ENCODE measurements at regions not wholly inside any gene's neighbourhood (a gene's known extent, or its start where the extent isn't known, plus 50 kb on each side); places are given as distances from the start of the nearest gene placed in this dataset.

DNA sequence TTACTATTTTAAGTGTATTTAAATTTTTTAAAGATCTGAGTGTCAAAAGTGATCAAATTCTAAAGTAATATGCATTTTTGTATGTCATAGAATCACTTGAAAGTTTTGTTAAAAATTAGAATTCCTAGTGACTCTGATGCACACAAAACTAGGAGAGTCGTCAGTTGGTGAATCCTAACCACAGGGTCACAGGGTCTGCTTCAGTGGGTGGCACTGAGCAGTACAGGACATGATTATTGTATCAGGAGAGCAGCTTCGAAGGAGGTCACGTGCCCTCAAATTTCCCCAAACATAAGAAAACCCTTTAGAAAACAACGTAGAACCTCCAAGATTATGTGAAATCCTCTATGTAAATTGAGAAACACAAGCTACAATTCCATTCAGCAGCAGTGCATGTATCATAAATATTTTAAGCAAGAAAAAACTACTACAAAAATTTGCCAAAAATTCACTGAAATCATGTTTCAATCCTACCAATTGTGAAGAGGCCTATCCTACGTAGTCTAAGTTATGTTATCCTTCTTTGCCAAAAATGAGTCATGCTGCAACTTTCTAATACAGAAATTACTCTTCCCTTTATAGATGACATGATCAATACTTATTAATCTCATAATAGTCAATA, 323.6 kb downstream of the AASDHPPT start:
- DNase-seq (ENCODE audit: low spot score): no peak

- DNase-seq (ENCODE audit: low spot score): no peak
Observed at GRCh38 chr11:106403751-106404150, 326.3 kb downstream of the AASDHPPT start.

GRCh38 chr11:106409222-106409621, 331.8 kb downstream of the AASDHPPT start:
- DNase-seq (ENCODE audit: low spot score): no peak

- no peak for DNase-seq (ENCODE audit: low spot score)
Observed at GRCh38 chr11:106409671-106410070, 332.2 kb downstream of the AASDHPPT start.

- DNase-seq (ENCODE audit: low spot score): no peak
Observed at GRCh38 chr11:106410902-106411301, 333.4 kb downstream of the AASDHPPT start.

- no peak for DNase-seq (ENCODE audit: low spot score)
Observed at GRCh38 chr11:106413222-106413621, 335.8 kb downstream of the AASDHPPT start.

DNA sequence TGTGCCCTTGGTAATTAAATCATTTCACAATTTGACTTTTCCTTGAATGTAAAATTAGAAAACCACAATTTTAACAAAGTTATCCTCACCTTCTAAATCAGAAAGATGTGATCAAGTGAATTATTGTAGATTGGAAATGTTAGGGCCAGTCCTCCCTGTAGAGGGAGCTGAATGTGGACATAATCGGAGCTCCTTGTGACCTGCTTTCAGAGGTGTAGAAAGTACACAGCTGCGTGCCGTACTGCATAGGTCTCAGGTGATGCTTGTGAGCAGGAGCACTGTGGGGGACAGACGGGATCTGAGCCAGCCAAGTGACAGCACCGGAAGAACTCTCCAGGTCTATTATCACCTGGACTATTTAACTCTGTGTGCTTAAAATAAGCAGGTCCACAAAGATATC, 338.0 kb downstream of the AASDHPPT start:
- no peak for DNase-seq (ENCODE audit: low spot score)

DNA sequence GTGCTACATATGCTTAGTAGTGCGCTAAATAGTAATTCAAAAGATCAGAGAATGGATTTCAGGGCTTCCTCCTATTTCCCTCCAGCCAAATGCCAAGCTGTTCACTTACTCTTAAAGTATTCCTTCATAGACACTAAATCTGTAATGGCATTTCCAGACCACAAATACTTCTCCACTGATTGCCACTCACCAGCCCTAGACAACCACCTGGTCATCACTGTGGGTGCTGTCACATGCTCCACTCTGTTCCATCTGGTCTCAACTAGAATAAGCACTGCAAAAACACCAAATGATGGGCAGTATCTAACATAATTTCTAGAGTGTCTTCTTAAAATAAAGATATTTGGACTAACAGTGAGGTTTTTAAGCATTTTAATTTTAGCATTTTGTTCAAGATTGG, 341.3 kb downstream of the AASDHPPT start:
- DNase-seq (ENCODE audit: low spot score): no peak

DNA sequence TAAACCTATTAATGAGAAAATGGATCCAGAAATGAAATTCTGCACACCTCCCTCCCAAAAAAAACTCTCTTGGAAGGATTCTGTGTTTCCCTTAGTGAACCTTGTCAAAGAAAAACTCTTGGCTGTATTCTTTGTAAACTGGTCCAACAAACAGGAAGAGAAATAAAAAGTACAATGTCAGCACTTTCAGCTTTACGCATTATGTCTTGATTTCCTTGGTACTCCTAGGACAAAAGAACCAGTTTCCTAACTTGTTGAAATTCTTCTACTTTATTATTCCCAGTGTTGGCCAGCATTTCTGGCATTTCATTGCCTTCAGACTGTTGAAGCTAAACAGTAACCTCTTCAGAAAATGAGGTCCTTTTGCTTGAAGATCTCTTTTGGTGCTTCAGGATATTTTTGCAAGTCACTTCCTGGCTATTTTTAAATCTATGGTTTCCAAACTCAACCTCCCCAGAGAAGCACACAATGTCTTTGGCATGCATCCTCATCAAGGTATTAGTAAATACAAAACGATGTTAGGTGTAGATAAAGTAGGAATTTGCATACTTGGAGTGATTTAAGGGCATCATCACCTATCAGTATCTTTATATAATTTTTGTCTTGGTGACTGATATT, 342.7 kb downstream of the AASDHPPT start:
- DNase-seq (ENCODE audit: low spot score): no peak

DNA sequence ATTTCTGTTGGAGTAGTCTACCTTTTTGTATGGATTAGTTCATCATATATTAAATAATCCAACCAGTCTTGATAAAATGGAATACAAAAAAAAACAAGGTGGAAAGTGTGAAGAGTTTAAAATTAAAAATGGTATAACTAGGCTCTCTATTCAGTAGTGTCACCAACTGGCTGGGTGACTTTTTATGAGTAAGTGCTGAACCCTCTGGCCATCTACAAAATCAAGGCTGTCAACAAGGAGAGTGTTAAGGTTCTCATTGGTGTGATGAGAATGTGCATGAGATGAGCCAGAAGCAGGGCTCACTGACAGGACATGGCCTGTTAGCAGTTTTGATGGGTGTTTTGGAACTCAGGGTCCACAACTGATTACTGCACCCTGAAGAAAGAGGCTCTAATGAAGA, 343.2 kb downstream of the AASDHPPT start:
- no peak for DNase-seq (ENCODE audit: low spot score)

GRCh38 chr11:106421676-106422292, 344.3 kb downstream of the AASDHPPT start:
- no peak for DNase-seq (ENCODE audit: low spot score)

DNA sequence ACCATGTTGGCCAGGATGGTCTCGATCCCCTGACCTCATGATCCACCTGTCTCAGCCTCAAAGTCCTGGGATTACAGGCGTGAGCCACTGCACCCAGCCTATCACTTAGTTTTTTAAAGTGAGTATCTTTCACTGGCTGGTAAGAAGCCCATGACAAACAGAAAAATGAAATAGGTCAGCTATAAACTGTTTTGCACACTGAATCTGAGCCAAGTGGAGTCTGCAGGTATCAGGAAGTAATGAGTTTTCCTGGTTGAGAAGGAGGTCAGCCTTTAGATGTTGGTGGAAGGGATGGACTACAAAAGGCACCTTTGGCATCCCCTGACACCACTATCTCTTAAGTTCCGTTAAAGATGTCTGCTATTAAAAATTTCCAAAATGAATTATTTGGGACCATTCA, 345.1 kb downstream of the AASDHPPT start:
- no peak for DNase-seq (ENCODE audit: low spot score)

DNA sequence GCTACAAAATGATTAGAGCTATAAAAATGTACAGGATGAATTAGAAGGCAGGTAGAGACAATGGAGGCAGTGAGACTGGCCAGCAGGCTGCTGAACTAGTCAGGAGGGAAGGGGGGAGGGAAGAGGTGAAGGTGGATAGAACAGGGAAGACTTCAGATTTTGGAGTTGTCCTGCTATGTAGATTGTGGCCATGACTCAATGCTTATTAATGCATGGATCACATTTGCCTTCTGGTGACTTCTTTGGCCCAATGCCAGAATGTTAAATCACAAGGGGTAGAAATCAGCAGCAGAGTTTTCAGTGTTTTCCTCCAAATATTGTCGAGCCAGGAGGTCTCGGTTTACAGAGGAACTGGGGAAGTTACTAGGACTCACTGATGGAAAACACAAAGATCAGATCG, 346.6 kb downstream of the AASDHPPT start:
- peak; percentile 27 for DNase-seq (ENCODE audit: low spot score)

GRCh38 chr11:106425819-106426218, 348.4 kb downstream of the AASDHPPT start:
- DNase-seq (ENCODE audit: low spot score): no peak

GRCh38 chr11:106426696-106427095, 349.2 kb downstream of the AASDHPPT start:
- no peak for DNase-seq (ENCODE audit: low spot score)

DNA sequence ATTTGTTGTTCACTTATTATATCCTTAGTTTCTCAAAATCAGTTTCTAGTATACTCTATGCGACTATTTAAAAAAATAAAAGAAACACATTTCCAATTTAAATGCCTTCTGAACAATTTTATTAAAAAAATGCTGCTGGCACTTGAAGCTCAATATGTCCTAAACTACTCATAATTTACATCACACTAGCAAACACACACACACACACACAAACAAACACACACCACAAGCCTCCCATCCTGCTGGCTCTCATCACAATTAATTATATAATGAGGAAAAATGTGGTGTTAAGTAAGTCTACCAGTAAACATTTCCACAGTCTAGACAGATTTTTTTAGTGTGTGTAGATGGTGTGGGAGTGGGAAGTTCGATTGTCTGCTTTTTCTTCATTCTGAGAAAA, 350.3 kb downstream of the AASDHPPT start:
- DNase-seq (ENCODE audit: low spot score): no peak

DNA sequence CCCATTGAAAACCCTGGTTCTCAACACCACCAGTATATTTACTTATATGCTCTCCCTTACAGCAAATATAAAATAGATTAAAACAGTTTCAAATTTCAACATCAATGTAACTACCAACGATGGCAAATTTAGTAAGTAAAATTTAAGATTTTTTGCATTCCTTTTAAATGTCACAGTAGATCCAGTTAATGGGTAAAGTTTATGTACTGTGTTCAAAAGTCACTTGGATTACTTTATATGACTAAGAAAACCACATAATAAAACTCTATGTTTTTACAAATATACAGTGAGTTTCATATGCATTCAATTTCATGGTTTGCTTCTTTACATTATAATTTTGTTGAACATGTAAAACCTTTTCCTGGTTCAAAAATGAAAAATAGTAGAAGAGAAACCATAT, 364.6 kb downstream of the AASDHPPT start:
- no peak for DNase-seq (ENCODE audit: low spot score)

DNA sequence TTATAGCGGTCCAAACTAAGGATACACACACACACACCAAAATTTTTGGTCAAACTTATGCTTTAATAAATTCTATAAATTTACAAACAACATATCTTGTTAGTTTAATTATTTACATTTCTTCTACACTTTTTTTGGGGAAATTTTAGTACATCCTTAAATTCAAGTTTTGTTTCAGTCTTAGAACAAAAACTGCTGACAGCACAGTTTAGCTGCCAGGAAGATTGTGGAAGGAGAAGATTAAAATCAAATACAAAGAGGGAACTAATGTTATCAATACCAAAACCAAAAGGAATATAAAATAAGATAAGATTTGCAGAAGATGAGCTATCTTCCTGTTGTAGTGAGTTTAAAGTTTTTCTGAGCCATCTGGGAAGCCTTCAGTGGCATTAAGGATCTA, 368.8 kb downstream of the AASDHPPT start:
- no peak for DNase-seq (ENCODE audit: low spot score)

- DNase-seq (ENCODE audit: low spot score): no peak
Observed at GRCh38 chr11:106446955-106447354, 369.5 kb downstream of the AASDHPPT start.

GRCh38 chr11:106447631-106448191, 370.2 kb downstream of the AASDHPPT start:
- peak; percentile 8 for DNase-seq (ENCODE audit: low spot score)

DNA sequence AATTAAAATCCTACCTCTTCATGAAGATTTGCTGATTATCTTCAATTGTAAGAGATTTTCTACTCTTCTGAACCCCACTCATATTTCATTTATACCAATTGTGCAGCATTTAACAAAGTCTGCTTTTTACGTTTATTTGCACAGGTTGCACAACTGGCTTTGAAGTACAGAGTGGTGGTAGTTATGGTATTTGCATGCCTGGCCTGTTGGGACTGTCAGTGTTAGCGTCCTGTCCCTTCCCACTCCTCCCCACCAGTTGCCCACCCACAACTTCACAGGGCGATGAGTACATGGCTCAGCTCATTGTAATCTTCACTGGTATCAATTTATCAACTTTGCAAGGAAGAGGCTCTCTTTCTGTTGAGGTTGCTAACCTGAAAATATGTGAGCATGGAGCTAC, 372.3 kb downstream of the AASDHPPT start:
- DNase-seq (ENCODE audit: low spot score): no peak

GRCh38 chr11:106451228-106451922, 373.9 kb downstream of the AASDHPPT start:
- DNase-seq (ENCODE audit: low spot score): no peak

DNA sequence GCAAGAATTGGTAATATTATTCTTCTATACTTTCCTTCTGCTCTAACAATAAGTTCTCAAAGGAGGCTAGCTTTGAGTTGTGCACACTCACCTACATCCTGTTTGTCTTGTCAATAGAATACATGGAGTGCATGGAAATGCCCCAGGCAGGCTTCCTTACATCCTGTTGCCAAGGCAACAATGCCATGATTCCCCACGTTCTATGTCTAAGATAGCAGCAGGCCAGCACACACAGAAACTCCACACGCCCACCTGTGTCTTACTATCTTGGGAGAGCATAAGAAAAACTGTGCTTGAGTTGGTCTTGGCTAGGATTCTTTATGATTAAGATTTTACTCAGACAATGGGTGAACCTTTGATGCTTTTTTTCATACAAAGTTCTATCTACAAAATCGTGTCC, 379.2 kb downstream of the AASDHPPT start:
- DNase-seq (ENCODE audit: low spot score): no peak

All from AG20443 (cell line).